ENCODE measurements at regions not wholly inside any gene's neighbourhood (a gene's known extent, or its start where the extent isn't known, plus 50 kb on each side); places are given as distances from the start of the nearest gene placed in this dataset.

GRCh38 chr10:84634636-84635035 lies 306.2 kb downstream of the CCSER2 start:
- TF ChIP-seq CTCF (IDR thresholded peaks at IDR 0.05) (no peak), POLR2AphosphoS5 (IDR thresholded peaks at IDR 0.05) (no peak)

Data from gastroesophageal sphincter (tissue), 3 donors.